GM21381 (cell line): ENCODE measurements at regions not wholly inside any gene's neighbourhood (a gene's known extent, or its start where the extent isn't known, plus 50 kb on each side); places are given as distances from the start of the nearest gene placed in this dataset.
"Not testable (repeated sequence)": the region's sequence is repeated elsewhere in the genome, so short reads cannot be mapped to it uniquely, and the experiment has no call there.

Source experiments
- ATAC-seq: cut with Tn5 transposase; IDR thresholded peaks from one replicate; pipeline ENCODE4 v1.9.1; 2021; ENCODE audit warnings: mild to moderate bottlenecking, moderate library complexity; ENCODE audit not compliant: unreplicated experiment

DNA sequence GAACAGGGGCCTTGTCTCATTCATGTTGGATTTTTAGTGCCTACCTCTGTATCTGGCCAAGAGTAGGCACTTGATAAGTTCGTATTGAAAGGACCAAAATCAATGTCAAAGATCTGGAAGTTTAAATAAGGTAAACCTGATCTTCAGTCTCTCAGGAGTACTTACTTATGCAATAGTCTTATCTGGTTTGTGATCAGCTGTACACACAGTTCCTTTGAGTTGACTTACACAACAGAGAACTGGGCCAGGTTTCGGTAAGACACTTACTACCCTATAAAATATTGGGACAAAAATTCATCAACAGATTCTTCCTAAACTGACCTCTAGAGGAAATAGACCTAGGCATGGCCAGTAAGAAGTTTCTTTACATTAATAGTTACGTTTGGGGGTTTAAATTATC is 113.6 kb upstream of the NXPH2 start:
- no peak for ATAC-seq

DNA sequence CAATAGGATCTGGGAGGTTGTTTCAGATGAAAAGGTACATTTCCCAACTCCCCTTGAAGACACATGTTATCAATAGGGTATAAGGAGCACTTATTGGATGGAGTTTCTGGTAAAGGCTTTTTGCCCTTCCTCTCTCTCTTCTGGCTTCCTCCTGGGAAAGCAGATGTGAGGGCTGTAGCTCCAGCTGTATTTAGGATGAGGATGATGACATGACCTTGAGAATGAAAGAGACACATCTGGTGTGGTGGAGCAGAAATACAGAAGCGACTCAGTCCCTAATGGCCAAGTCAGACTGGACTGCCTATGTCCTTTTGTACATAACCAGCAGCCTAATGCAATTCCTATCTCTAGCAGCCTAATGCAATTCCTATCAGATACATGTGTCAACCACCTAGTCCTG is 100.9 kb upstream of the NXPH2 start:
- ATAC-seq: no peak

DNA sequence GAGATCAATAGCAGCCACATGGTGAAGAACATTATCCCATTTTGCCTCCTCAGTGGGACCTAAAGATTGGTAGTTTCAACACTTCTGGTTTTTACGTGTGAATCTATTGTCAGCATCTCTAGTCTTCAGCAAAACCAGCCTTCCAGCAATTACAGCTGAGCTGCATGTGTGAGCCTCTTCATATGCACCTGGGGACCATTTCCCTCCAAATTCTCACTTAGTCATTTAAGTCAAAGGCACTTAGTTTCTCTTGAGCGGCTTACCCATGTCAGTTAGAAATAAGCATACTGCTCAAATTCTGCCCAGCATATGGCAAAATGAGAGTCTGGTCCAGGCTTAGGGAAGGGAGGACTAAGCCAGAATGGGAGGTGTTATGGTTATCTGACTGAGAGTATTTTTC is 99.7 kb upstream of the NXPH2 start:
- no peak for ATAC-seq

DNA sequence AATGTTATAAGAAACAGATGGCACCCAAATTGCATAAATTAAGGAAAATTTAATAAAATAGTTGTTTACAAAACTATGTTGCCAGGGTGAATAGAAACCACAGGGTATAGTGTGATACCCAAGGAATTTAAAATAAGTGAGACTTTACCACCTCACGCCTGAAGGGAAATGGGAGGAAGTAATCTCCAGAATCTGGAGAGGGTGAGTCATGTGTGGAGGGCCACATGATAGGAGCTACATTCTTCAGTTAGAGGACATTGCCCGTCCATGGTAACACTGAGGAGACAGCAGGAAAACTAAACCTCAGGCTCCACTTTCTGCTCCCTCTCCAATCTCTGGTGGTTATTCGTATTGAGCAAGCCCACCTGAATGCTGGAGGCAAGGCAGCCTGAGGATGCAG is 97.2 kb upstream of the NXPH2 start:
- no peak for ATAC-seq

DNA sequence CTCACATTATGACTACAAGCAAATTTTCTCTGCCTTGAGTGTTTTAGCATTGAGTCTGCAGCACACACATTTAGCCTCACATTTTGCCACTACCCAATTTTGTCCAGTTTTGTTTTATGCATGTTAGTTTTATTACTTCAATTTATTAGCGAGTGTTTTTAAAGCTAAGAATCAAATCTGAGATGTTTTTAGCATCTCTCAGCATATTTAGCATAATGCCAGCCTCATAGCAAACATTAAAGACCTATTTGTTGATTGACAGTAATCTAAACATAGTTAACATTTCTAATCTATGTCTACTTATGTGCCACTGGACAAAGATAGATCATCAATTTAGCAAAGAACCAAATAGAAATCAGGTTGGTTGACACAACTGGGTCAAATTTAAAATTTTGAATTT is 94.1 kb upstream of the NXPH2 start:
- no peak for ATAC-seq

DNA sequence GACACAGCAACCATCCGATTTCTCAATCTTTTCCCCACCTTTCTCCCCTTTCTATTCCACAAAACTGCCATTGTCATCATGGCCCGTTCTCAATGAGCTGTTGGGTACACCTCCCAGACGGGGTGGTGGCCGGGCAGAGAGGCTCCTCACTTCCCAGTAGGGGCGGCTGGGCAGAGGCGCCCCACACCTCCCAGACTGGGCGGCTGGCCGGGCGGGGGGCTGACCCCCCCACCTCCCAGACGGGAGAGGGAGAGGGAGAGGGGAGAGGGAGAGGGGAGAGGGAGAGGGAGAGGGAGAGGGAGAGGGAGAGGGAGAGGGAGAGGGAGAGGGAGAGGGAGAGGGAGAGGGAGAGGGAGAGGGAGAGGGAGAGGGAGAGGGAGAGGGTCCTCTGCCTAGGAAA is 91.9 kb upstream of the NXPH2 start:
- not testable (repeated sequence) for ATAC-seq

DNA sequence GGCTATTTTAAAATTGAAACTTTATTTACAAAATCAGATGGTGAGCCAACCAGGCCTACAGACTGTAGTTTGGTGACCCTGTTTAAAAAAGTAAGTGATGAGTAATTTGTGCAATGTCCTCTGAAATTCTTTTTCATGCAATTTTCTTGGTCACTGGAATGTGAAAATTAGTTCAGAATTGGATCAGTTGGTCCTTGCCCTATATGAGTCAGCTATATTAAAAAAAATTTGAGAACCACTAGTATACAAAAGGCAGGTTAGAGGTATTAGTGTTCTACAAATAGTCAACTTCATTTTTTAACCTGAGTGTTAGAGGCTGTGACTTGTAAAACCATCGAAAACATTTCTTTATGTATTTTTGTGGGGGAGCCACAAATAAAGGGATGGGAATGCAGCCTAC is 91.1 kb upstream of the NXPH2 start:
- ATAC-seq: no peak

DNA sequence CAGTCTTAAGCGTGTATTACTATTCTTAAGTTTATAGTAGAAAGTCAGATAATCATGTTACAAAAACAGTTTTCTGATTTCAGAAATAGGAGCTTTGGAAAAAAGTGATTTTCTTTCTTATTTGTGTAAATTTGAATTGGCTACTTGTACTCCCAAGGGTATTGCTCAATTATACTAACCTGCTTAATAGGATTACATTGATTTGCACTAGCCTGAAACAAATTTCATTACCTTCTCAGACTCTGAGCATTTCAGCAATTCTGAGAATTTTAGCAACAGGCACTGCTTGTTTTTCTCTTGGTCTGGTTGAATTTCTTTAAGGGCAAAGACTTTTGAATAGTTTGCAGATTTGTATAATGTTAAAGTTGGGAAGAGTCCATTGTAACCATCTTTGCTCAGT is 87.2 kb upstream of the NXPH2 start:
- ATAC-seq: no peak

DNA sequence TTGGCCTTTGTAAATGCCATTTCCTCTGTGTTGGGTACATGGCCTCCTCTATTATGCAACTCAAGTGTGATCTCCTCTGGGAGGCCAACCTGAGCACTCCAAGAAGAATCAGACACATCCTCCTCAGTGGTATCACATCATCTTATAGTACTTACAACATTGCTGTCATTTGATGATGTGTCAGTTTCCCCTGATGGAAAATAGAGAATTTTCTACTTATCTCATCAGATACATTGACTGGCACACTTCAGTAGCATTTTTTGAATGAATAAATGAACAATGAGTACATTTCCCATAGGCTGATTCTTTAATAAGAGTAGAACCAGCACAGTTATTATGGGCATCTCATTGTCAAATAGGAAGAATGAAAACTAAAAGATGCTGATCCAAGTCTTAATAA is 86.6 kb upstream of the NXPH2 start:
- no peak for ATAC-seq

DNA sequence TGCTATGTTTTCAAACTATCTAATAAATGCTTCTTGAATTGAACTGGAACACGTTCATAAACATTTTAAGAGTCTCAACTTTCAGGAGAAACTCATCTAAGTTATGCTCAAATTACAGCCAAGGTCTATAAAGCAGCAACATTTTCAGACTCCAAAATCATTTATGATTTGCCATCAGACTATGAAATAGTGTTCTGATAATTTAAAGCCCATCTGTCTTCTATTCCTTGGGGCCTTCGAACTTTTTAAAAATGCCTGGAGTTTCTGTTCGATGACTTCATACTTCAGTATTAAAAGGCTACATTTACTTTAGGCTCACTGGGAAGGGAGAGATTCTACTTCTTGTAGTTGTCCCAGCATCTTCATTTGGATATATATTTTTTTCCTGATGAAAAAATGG is 73.6 kb upstream of the NXPH2 start:
- ATAC-seq: no peak

DNA sequence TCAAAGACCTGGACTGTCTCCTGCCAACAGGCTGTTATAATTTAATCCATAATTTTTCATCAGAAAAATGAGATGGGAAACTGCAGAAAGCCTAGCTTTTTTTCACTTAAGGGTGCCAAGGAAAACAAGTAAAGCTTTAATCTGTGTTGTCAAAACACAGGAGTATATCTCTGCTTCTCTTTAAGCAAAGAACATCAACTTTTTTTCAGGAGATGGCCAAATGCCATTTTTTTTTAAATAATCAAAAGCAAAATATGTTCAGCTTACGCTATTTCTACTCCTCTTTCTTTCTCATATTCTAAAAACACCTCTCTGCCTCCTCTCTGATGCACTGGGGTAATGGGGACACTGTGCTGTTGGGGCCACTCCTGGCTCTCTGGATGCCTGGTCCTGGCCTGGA is 73.1 kb upstream of the NXPH2 start:
- no peak for ATAC-seq

DNA sequence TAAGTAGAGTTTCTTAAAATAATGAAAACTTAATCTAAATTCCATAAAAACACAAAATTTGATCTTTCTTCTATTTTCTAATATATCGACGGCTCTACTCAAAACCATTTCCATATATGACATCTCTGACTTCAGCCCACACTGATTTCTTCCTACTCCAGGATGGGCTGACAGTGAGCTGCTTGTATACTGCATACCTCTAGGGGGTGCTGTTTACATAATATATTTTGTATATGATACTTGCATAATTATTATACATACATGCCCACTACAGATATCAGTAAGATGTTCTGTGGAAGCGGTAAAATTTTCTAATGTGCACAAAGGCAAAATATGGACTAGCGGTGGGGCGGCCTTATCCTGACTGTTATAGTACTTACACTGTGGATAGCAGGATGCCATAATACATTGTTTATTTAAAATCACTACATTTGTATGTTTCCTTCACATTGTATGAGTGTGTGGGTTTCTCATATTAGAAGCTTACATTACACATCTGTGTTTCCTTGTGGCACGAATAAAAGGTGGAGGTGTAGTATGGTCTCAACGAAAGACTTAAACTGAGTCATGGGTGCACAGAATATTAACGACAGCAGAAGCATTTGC is 66.1 kb upstream of the NXPH2 start:
- peak; percentile 85 for ATAC-seq

DNA sequence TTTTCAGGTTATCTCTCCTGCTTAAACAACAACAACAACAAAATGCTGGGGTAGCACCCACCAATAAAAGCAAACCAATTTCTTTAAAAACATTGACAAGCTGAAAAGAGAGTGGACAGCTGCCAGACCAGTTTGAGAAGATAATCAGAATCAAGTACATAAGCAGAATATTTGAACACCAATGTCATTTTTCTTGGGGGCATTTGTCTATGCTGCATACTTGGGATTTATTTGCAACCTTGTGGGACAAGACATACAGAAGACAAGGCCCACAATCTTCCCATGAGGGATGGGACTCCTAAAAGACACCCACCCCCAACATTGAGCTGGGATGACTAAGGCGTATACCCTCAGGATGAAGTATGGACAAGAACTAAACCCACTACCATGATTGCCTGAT is 62.2 kb upstream of the NXPH2 start:
- no peak for ATAC-seq

DNA sequence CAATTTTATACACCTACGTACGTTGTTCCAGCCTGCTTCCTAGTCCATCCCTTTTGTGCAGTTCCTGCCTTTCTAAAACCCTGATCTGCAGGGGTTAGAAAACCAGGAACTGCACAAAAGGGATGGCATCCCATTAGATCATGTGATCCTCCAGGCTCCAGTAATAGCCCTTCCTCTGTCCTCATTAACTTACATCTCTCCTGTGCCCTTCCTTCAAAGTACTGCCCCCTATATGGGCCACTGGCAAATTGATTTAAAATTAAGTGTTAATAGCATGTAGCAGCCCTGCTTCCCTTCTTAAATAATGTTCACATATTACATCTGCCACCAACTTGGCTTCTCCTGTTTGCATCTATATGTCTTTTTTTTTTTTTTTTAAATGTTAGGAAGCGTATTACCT is 61.3 kb upstream of the NXPH2 start:
- no peak for ATAC-seq

DNA sequence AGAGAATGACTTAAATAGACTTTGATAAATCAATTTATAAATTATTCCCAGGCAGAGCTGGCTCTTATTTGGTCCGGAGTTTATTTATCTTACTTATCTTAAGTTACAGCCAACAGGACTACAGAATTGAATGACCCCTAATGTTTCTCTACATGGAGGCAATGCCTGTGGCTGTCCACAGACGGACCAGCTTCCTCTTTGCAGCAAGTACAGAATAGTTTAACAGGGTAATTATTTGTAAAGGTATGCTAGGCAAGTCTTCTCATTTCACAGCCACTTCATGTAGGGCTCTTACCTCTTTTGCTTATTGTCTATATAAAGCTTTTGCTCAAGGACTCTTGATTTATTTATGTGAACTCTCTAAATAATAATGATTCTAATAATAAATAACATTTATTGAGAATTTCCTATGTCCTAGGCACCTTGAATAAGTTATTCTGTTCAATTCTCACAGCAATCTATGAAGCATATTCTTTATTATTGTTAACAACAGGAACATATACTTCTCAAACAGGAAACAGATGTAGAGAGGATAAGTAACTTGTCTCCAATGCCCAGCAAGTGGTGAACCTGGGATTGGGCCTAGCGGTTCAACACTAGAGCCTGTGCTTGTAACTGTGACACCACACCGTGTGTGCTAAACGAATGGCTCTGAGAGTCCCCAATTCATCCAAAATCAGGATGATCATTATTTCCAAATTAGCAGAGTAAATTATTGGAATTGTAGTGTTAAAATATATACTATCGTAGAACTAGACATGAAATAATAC is 58.8 kb upstream of the NXPH2 start:
- no peak for ATAC-seq

DNA sequence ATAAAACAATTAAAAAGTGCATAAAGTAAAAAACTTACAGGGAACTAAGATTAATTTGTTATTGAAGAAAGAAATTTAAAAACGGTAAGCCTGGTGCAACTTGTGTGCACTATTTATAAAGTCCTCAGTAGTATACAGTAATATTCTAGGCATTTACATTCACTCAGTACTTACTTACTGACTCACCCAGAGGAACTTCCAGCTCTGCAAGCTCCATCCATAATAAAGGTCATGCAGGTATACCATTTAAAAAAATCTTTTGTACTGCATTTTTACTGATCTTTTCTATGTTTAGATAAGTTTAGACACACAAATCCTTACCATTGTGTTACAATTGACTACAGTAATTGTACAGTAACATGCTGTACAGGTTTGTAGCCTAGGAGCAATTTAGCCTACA is 51.5 kb upstream of the NXPH2 start:
- no peak for ATAC-seq

DNA sequence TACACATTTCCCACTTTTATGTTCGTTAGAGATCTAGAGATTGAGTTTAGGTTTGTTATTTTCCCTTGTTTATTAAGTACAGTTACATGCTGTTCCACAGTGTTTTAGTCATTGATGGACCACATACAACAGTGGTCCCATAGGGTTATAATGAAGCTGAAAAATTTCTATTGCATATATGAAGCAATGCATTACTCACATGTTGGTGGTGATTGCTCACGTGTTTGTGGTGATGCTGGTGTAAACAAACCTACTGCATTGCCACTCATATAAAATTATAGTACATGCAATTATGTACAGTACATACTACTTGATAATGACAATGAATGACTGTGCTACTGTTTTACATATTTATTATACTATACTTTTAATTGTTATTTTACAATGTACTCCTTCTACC is 51.0 kb upstream of the NXPH2 start:
- ATAC-seq: no peak

DNA sequence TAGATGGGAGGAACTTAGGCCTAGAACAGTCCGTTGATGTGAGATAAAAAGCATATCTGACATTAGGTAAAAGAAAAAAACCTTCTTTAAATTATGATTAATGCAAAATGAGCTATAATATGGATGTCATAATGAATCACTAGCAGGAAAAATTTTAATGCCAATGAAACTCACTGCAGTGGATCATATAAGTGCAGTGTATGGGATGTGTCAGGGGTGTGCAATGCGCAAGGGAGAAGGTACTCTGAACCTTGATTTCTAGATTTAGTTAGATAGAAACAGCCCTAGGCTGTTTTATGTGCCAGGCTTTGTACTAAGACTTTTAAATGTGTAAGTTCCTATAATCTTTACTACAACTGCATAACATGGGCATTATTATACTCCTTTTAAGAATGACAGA is 50.4 kb upstream of the NXPH2 start:
- no peak for ATAC-seq
